Heart left ventricle (tissue), 16 donors: ENCODE measurements at regions not wholly inside any gene's neighbourhood (a gene's known extent, or its start where the extent isn't known, plus 50 kb on each side); places are given as distances from the start of the nearest gene placed in this dataset.

ENCODE experiments used
- ATAC-seq, 4 donors: fragments of 200-7000 bp; cut with Tn5 transposase; one replicate each; pipeline ENCODE4 v1.9.1; 2020 to 2022; ENCODE audit warnings: moderate library complexity in 4 of 4, mild to moderate bottlenecking in 3 of 4, moderate number of reproducible peaks in 1 of 4
- DNase-seq, 5 donors: peaks; one replicate each; pipeline ENCODE4 v3.0.0-alpha.2; 2020
- H3K27ac ChIP-seq, 12 donors: fragments of 200-600 bp; sonication (generic) in 4 of 12; one replicate each; pipeline versions ENCODE4 v1.5.0 to v1.8.0; 2016 to 2022; ENCODE audit warnings: mild to moderate bottlenecking in 2 of 12
- H3K27me3 ChIP-seq, 9 donors: fragments of 200-600 bp; sonication (generic) in 2 of 9; one replicate each; pipeline versions ENCODE4 v1.5.1 to v1.8.0; 2016 to 2022; ENCODE audit warnings: mild to moderate bottlenecking in 3 of 9
- H3K36me3 ChIP-seq, 9 donors: fragments of 200-600 bp; sonication (generic) in 2 of 9; one replicate each; pipeline versions ENCODE4 v1.5.0 to v1.8.0; 2018 to 2022; ENCODE audit warnings: mild to moderate bottlenecking in 2 of 9
- H3K4me1 ChIP-seq, 12 donors: fragments of 200-600 bp; sonication (generic) in 4 of 12; one replicate each; pipeline versions ENCODE4 v1.5.0 to v1.8.0; 2016 to 2022; ENCODE audit warnings: mild to moderate bottlenecking in 3 of 12
- H3K4me3 ChIP-seq, 12 donors: fragments of 200-600 bp; sonication (generic) in 4 of 12; one replicate each; pipeline versions ENCODE4 v1.5.0 to v1.8.0; 2017 to 2022; ENCODE audit warnings: mild to moderate bottlenecking in 9 of 12, moderate library complexity in 4 of 12
- H3K9me3 ChIP-seq, 12 donors: fragments of 200-600 bp; sonication (generic) in 4 of 12; one replicate each; pipeline versions ENCODE4 v1.5.0 to v1.8.0; 2016 to 2022; ENCODE audit warnings: mild to moderate bottlenecking in 1 of 12
- POLR2A ChIP-seq, 2 donors: fragments of 450-650 bp; IDR thresholded peaks; one replicate each; pipeline ENCODE4 v1.6.1; 2017; ENCODE audit warnings: antibody characterized with exemption in 2 of 2, mild to moderate bottlenecking in 2 of 2, moderate library complexity in 2 of 2
- WGBS, 4 donors: extraction: QIAGEN DNeasy Blood & Tissue Kit in 2 of 4; methylation state at CpG; one replicate each; pipeline versions ENCODE4 v1.1.5 to v1.1.7; 2013 to 2018; 5-methylcytosine and 5-hydroxymethylcytosine counted together
- intact Hi-C, 10 donors: fragments of 100-400 bp; cut with DNase I; formaldehyde crosslinking; loops; one replicate each; pipeline versions ENCODE4 v1.11.1 to v1.14.2; 2022
- TF ChIP-seq, protein P1 (sequence below), 12 donors: fragments of 200-600 bp; sonication (generic) in 4 of 12; IDR thresholded peaks; one replicate each; pipeline versions ENCODE4 v1.5.0 to v1.8.0; 2018 to 2022; ENCODE audit warnings: antibody characterized with exemption in 12 of 12, mild to moderate bottlenecking in 5 of 12
- donor health status: ischemic (EF 13 %, LVEDD 7.1; RV severe dilation, severe dysfunction).
- donor health status: healthy with polysubstance abuse.
- donor health status: DM: no; HTN: yes; CAD: no.
- donor health status: DM: no; HTN: no; CAD: no.
- donor health status: ischemic (EF 25% LVEDD 6.9; RV normal size, moderate dysfunction).
- donor health status: ischemic (EF 25% LVEDD 5.7; RV mildly dilated, moderate dysfunction).
- donor health status: healthy.
- donor health status: DM: yes; HTN: yes; CAD: no.
- donor health status: ischemic (EF 35%, LVEDD 5.7; RV mildly dilated, moderate dysfunction).
- donor health status: nonischemic (EF 11% LVEDD 7.7; RV severe dilation, severe dysfunction).
- donor health status: DM: yes; HTN: yes; CAD: no.
- donor health status: PGD.
- donor health status: ischemic (EF 29% LVEDD 5.4; RV normal size, mild dysfunction).
- donor health status: nonischemic (EF 23%, LVEDD 6.1; RV moderate dilation, normal function).

DNA sequence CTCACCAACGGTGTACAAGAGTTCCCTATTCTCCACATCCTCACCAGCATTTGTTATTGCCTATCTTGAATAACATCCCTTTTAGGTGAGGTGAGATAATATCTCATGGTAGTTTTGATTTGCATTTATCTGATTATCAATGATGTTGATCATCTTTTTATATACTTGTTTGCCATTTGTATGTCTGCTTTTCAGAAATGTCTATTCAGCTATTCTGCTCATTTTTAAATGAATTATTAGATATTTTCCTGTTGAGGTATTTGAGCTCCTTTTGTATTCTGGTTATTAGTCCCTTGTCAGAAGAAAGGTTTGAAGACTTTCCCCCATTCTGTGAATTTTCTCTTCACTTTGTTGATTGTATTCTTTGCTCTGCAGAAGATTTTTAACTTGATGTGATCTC lies 695.5 kb upstream of the DDX18 start:
- TF ChIP-seq POLR2A (IDR thresholded peaks at IDR 0.05) = no peak
- TF ChIP-seq, protein P1, sequence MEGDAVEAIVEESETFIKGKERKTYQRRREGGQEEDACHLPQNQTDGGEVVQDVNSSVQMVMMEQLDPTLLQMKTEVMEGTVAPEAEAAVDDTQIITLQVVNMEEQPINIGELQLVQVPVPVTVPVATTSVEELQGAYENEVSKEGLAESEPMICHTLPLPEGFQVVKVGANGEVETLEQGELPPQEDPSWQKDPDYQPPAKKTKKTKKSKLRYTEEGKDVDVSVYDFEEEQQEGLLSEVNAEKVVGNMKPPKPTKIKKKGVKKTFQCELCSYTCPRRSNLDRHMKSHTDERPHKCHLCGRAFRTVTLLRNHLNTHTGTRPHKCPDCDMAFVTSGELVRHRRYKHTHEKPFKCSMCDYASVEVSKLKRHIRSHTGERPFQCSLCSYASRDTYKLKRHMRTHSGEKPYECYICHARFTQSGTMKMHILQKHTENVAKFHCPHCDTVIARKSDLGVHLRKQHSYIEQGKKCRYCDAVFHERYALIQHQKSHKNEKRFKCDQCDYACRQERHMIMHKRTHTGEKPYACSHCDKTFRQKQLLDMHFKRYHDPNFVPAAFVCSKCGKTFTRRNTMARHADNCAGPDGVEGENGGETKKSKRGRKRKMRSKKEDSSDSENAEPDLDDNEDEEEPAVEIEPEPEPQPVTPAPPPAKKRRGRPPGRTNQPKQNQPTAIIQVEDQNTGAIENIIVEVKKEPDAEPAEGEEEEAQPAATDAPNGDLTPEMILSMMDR (IDR thresholded peaks at IDR 0.05) = no peak
- no peaks in the 10 kb centered on the region for H3K27me3 ChIP-seq
- intact Hi-C loops = no loop called here
- no peaks in the 10 kb centered on the region for H3K4me1 ChIP-seq
- no peaks in the 10 kb centered on the region for H3K36me3 ChIP-seq
- DNase-seq (no peak), ATAC-seq (no peak)
- H3K27ac ChIP-seq = no peak overlapping the region
- H3K9me3 ChIP-seq = no peaks in the 10 kb centered on the region
- H3K4me3 ChIP-seq = no peak overlapping the region
- WGBS, 4 donors = 30 to 58% (median 44%) methylated on average over 1 of the region's 1 CpG

DNA sequence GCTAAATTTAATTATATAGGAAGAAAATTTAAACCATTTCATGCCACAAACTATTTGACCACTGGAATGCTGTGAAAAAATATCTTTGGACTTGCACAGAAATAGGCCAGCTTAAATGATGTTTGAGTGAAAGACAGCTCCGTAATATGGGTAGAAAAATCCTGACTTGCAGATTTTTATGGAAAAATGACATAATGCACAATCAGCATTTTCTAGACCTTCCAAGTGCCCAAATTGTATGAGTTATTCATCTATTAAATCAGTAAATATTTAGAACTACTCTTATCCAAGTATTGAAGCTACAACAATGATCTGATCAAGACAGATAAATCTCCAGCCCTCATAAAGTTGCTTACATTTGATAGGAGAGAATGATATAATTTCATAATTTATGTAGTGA lies 691.1 kb upstream of the DDX18 start:
- Histone ChIP-seq H3K27me3 (no peaks in the 10 kb centered on the region), H3K36me3 (no peaks in the 10 kb centered on the region), H3K4me1 (no peaks in the 10 kb centered on the region), H3K27ac (no peak overlapping the region), H3K9me3 (no peaks in the 10 kb centered on the region), H3K4me3 (no peak overlapping the region)
- WGBS, 4 donors = 81 to 87% (median 83%) methylated on average over 1 of the region's 1 CpG
- intact Hi-C loops = no loop called here
- ATAC-seq (no peak), DNase-seq (no peak)
- TF ChIP-seq, protein P1 (IDR thresholded peaks at IDR 0.05) = no peak
- no peak for TF ChIP-seq POLR2A (IDR thresholded peaks at IDR 0.05)

DNA sequence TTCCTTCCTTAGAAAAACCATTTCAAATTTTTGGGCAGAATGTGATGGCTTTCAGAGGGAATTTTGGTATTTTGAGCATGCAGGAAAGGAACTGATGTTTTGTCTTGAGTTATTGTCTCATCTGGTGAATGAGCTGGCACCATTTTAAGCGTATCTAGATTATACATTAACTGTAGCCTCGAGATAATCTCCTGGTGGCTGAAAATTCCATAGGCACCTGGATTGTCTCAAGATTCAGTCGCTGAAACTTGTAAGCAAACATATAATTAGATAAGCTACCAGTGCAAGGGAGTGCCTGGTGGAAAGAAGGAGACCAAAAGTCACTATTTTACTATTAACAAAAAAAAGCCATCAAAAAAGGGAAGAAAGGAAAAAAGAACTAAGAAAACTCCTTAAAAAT lies 687.8 kb upstream of the DDX18 start:
- Histone ChIP-seq H3K36me3 (no peaks in the 10 kb centered on the region), H3K4me1 (no peaks in the 10 kb centered on the region), H3K4me3 (no peak overlapping the region), H3K9me3 (peaks cover 0 to 3% (median 0%) of the 10 kb centered on the region in 12 donors), H3K27me3 (no peaks in the 10 kb centered on the region), H3K27ac (no peak overlapping the region)
- ATAC-seq (no peak), DNase-seq (no peak)
- 8 to 15% (median 13%) methylated on average over 3 of the region's 3 CpGs for WGBS, 4 donors
- TF ChIP-seq, protein P1 (IDR thresholded peaks at IDR 0.05) = no peak
- TF ChIP-seq POLR2A (IDR thresholded peaks at IDR 0.05) = no peak
- intact Hi-C loops = no loop called here

DNA sequence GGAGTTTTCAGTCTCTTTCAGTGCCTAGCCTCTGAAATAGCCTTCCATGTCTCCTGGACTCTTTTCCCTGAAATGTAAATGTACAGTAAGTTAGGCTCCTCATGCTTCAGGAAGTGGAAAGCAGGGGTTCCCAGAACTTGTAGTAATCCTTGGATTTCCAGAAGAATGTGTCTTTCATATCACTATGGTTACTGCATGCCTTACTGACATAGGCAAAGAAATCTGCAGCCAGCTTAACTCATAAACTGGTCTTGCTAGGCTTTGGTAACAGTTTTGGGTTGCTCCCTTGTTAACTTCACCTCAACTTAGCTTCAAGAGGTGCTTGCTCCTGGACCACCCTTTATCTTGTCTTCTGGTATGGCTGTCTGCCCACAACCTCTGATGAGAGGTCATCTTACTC lies 686.8 kb upstream of the DDX18 start:
- Histone ChIP-seq H3K9me3 (peaks cover 0 to 3% (median 0%) of the 10 kb centered on the region in 12 donors), H3K4me3 (no peak overlapping the region), H3K27ac (no peak overlapping the region), H3K27me3 (no peaks in the 10 kb centered on the region), H3K36me3 (no peaks in the 10 kb centered on the region), H3K4me1 (no peaks in the 10 kb centered on the region)
- ATAC-seq = no peak
- intact Hi-C loops = no loop called here
- TF ChIP-seq, protein P1 (IDR thresholded peaks at IDR 0.05) = no peak
- no peak for TF ChIP-seq POLR2A (IDR thresholded peaks at IDR 0.05)
- no peak for DNase-seq
